GM21526 (cell line): ENCODE measurements at regions not wholly inside any gene's neighbourhood (a gene's known extent, or its start where the extent isn't known, plus 50 kb on each side); places are given as distances from the start of the nearest gene placed in this dataset.
"Not testable (repeated sequence)": the region's sequence is repeated elsewhere in the genome, so short reads cannot be mapped to it uniquely, and the experiment has no call there.

Source experiments
- ATAC-seq: cut with Tn5 transposase; IDR thresholded peaks from one replicate; pipeline ENCODE4 v1.9.1; 2021; ENCODE audit warnings: moderate library complexity; ENCODE audit not compliant: unreplicated experiment, low FRiP score

GRCh38 chr2:8346706-8347430 lies 335.0 kb upstream of the ID2 start:
- no peak for ATAC-seq

DNA sequence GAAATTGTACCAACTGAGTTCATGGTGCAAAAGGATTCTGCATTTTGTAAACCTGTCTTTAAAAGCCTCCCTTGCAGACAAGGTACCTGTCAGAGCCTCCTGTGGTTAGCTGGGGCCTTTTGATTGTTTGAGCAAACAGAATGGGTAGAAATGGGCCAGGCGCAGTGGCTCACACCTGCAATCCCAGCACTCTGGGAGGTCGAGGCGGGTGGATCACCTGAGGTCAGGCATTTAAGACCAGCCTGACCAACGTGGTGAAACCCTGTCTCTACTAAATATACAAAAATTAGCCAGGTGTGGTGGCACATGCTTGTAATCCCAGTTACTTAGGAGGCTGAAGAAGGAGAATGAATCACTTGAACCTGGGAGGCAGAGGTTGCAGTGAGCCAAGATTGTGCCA lies 332.9 kb upstream of the ID2 start:
- ATAC-seq = not testable (repeated sequence)

- ATAC-seq = no peak
Measured at GRCh38 chr2:8352296-8352695, 329.6 kb upstream of the ID2 start.

GRCh38 chr2:8352989-8353388 lies 328.9 kb upstream of the ID2 start:
- ATAC-seq = no peak

- ATAC-seq = no peak
Measured at GRCh38 chr2:8355102-8355859, 326.6 kb upstream of the ID2 start.

- ATAC-seq = no peak
Measured at GRCh38 chr2:8357738-8358518, 323.9 kb upstream of the ID2 start.

- ATAC-seq = no peak
Measured at GRCh38 chr2:8361930-8362329, 319.9 kb upstream of the ID2 start.

GRCh38 chr2:8363161-8363560 lies 318.7 kb upstream of the ID2 start:
- no peak for ATAC-seq

GRCh38 chr2:8364668-8365067 lies 317.2 kb upstream of the ID2 start:
- no peak for ATAC-seq

- ATAC-seq = no peak
Measured at GRCh38 chr2:8365331-8365910, 316.4 kb upstream of the ID2 start.

- ATAC-seq = no peak
Measured at GRCh38 chr2:8367833-8368232, 314.0 kb upstream of the ID2 start.

DNA sequence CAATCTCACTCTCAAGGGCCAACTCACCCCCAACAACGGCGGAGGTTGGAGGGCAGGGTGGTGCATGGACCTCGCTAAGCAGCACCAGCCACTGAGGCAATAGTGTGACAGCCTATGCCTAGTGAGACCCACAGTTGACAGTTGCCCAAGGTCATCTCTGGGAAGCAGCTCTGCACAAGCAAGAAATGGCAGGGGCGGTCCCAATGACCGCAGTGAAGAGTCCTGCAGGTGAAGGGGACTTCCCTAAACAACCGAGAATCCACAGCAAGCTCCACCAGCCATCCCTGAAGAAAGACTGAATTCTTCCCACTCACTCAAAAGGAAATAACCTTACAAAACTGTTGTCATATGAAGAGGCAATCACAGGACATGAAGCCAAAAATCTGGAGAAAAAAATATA lies 313.4 kb upstream of the ID2 start:
- no peak for ATAC-seq

GRCh38 chr2:8369522-8369921 lies 312.3 kb upstream of the ID2 start:
- no peak for ATAC-seq

DNA sequence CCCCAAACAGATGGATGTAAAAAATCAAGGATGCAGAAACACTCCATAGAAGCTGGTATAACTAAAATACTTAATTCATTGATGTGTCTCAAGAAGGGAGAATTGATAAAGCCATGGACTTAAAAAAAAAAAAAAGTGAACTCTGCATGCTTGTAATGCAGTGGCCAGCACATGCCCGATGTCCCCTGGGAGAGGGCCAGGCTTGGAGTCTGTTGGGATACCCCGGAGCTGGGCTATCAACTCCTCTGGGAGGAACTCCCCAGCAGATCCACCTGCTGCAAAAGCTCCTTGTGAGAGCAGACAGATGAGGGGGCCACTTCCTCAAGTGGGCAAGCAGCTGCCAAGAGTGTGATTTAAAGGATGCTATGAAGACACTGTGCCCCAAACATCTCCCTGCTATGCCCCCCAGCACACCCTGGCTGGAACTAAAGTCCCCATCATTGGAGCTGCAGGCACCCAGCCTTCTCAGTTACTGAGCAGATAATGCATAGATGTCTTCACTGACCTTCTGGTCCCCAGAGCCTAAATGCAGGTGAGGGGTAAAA lies 311.5 kb upstream of the ID2 start:
- ATAC-seq = no peak

GRCh38 chr2:8371653-8372052 lies 310.2 kb upstream of the ID2 start:
- ATAC-seq = no peak

- no peak for ATAC-seq
Measured at GRCh38 chr2:8374782-8375181, 307.1 kb upstream of the ID2 start.

GRCh38 chr2:8376603-8377410 lies 305.0 kb upstream of the ID2 start:
- ATAC-seq = no peak

GRCh38 chr2:8378016-8378810 lies 303.6 kb upstream of the ID2 start:
- peak; percentile 55 for ATAC-seq

GRCh38 chr2:8379128-8379527 lies 302.7 kb upstream of the ID2 start:
- ATAC-seq = no peak
